ENCODE measurements at regions not wholly inside any gene's neighbourhood (a gene's known extent, or its start where the extent isn't known, plus 50 kb on each side); places are given as distances from the start of the nearest gene placed in this dataset.
"Not testable (repeated sequence)": the region's sequence is repeated elsewhere in the genome, so short reads cannot be mapped to it uniquely, and the experiment has no call there.

DNA sequence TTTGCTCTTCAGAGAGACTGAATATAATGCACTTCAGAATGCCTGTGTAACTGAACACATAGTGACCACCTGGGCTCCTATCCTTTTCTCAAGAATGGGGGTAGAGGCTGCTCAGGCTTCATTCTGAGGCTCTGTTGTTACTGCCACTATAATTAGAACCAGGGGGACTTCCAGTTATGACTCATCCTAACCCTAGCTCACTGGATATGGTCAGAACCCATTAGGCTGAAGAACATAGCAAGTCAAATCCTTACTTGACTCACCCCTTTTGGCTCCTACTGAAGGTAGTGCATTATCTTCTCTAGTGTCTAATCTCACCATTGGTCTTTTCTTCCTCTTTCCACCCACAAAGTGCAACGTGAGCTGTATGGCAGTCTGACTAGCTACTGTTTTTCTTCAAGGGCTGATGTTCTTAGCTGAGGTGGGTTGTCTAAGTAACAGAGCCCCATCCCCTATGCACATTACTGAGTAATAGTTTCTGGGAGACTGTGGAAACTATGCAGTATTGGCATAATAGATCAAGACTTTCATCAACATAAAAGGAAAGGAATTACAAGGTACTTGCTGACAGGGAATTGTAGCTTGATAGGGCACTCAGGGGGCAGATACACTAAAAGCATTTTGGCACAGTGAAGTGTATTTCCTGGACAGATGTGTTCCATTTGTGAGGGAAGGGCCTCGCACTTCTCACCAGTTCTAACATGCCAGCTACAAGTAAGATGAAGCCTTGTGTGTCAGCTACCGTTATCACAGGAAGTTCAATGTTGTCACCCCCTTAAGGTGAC, 431.0 kb upstream of the MEF2C start:
- DNase-seq, result no peak

DNA sequence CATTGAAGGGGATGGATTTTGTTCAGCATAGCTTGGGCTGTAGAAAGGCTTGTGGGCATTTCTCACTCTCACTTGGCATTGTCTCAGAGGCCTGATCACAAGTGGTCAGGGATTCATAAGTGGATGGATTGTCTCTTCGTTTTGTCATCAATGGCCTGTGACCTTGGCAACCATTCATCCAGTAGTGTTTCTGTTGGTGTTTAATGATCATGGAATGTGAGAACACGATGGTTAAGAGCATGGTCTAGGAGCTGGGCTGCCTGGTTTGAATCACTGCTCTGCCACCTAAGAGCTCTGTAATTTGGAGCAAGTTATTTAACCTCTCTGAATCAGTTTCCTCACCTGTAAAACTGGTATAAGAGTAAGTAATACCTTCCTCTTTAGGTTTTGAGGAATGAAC, 430.1 kb upstream of the MEF2C start:
- DNase-seq, result no peak

DNA sequence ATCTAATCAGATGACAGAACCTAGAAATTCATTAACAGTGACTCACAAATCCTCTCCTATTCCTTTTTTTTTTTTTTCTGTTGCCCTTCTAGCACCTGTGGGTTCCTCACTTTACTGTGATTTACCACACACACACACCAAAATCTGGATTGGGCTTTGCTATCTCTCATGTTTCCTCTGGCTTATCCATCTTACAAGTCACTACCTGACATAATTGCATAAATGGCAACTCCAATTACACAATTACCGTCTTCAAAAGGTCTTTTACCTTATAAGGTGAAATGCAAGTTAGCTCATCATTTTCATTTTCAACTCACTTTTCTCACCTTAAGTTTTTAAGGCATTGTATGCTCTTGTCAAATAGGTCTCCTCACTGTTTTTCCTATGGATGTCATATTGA, 426.3 kb upstream of the MEF2C start:
- DNase-seq, result no peak

DNA sequence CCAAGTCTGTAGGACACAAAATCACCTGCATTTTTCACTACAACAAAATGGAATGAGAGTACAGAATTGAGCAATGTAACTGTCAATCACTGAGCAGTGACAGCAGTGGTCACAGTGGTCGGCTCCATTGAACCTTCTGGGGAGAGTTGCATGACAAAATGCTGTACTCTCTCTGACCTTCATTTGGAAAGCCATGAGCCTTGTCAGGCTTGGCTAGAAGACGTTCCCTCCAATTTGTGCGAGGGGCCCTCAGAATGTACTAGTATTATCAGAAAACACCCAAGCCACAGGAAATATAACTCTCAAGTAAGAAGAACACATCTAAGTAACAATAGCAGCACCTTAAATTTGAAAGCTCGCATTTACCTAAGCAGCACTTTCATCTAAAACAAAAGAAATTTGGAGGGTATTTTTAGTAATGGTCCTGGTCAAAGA, 425.6 kb upstream of the MEF2C start:
- DNase-seq, result no peak

DNA sequence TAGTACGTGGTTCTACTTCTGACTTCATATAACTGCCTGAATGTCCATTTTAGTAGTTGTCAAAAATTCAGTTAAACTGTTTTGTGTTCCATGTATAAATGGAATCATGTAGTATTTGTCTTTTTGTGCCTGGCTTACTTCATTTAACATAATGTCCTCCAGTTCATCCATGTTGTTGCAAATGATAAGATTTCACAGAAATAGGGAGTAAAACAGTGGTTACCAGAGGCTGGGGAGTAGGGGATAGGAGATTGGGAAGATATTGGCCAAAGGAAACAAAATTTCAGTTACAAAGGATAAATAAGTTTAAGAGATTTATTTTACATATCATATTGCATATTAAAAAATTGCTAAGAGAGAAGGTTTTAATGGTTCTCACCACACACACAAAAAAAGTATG, 425.0 kb upstream of the MEF2C start:
- DNase-seq, result no peak

DNA sequence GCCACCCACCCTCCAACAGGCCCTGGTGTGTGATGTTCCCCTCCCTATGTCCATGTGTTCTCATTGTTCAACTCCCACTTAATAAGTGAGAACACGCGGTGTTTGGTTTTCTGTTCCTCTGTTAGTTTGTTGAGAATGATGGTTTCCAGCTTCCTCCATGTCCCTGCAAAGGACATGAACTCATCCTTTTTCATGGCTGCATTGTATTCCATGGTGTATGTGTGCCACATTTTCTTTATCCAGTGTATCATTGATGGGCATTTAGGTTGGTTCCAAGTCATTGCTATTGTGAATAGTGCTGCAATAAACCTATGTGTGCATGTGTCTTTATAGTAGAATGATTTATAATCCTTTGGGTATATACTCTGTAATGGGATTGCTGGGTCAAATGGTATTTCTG, 424.2 kb upstream of the MEF2C start:
- not testable (repeated sequence) for DNase-seq

DNA sequence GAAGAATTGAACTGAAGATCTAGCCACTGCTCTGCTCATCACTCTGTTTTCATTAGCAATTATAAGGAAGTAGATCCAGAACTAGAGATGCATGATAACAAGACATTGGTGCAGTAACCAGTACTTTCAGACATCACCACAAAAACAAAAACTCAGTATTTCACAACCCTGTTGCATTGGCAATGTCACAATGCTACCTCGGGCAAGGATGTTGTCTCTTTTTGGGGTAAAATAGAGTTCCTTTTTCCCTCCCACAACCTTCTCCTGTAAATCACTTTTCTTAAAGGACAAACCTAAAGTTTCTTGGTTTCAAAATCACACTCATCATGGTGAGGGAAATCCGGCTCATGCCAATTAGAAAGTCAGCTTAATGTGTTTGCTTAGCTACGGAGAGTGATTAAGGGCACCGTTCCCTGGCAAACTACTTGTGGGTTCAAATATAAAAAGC, 420.1 kb upstream of the MEF2C start:
- DNase-seq, result no peak

DNA sequence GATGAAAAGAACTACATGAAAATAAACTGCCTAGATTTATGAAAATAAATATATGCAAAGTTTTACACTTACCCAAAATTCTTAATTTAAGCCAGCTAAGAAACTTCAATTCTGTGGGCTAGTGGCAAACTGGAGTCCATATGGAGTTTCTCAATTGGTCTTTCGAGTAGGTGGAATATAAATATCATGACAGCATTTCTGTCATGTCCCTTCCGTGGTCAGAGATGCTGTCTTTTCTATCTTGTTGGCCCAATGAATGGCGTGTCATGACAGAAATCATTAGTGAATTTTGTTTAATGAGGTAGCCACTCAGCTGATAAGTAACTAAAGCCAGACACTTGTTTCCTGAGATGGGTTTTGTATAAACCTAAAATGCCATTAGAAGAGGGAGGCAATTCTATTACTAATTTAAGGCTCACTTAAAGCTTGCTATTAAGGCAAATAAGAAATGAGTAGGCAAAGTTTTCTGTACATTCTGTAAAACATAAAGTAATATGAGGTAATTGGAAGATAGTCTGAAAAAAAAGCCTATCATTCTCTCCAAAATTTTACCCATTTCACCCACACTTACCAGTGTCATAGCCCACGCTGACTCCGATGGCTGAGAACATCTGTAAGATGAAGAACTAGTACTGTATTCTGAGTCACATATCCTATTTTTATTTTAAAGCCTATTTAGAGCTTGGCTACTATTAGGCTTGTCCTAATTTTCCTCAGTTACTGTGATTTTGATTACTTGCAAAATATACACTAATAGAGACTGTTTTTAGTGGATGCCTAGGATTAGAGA, 419.3 kb upstream of the MEF2C start:
- DNase-seq, result no peak

DNA sequence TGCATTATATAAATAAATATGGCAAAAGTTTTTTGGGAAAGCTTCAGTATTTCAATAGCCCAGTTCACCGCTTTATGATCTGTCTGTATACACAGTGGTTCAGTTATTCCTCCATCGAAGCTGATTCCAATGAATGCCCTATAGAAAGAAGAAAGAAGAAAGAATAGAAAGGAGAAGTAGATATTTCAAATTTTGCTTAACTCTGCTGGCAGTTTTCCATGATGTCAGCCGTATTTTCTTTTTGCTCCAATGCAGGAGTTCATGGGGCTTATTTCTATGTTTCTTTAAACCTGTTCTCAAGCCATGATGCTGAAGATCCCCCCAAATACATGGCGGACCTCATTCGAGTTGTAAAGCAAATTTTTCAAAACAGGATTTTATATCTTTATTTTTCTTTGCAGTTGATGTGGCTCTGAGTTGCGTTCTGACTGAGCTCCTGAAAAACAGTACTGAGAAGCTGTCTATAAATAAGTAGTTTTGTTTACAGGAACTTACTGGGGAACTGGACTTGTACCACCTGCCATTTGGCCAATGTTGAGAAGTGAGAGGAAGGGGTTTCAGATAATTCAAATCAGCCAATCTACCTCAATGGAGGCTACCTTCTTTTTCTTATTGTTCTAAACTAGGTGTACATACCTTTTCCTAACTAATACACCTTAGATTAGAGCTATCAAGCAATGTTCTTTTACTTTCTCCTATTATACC, 418.5 kb upstream of the MEF2C start:
- DNase-seq, result no peak

DNA sequence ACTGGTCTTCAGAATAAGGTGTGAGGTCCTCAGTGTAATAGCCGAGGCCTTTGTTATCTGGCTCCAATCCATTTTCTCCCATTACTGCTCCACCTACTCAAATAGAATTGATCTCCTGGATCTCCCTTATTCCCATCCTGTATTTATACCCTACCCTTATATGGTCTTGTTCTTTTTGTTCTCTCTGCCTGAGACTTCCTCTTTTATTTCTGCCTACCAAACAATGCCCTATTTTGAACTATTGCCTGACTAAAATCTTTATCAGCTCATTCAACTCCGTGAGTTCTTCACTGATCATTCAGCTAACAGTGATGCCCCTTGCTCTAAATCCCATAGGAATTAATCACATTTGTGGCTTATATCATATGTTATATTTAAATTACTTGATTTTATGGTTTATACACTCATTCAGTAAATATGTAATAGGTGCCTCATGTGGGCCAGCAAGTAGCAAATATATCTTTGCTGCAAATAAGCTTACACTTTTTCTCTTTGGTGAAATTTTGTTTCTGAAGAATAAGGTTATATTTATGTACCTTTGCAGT, 417.5 kb upstream of the MEF2C start:
- no peak for DNase-seq

DNA sequence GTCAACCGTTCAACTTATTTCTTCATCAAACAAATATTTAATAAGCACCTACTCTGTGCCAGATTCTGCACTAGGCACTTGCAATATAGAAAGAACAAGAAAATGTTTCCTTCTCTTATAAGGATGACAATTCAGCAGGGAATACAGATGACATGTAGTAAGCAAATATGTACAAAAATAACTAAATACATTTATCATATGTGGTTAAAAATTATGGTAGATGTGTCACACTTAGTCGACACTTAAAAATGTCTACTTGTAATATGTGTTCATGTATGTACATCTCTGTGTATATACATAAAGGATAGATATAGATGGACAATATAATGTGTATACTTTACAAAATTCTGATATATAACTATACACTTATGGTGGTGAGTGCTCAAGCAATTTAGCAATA, 417.0 kb upstream of the MEF2C start:
- no peak for DNase-seq

DNA sequence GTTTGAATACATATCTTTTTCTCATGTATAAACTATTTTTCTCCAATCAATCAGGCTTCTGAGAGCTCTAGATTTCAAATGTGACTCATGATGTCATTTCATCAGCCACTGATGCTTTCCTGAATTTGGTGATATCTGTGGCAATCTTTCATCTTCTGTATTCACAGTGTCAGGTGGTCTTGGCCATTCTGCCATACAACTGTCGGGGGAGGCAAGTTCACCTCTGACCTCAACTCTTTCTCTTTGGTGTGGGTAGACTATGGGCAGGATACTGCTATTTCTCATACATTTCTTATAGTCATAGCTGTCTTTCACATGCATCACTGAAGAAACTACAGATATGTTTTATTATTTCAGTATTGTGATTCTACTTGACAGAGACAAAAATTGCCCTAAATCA, 414.1 kb upstream of the MEF2C start:
- no peak for DNase-seq

DNA sequence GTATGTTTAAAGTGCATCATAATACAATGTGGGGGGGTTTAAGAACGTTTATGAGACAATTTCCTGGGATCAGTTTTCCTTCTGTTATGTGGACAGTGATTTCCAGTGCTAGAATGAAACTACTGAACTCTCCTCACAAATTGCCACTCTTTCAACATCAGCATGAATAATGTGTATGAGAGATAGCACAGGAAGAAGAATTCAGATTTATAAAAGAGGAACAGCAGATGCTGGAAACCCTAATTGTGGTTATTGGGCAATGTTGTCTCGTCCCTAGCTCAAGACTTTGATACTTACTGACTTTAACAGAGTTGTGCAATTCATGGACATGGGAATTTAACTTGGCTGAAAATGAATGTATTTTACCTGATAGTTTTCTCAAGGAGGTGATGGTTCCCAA, 410.8 kb upstream of the MEF2C start:
- no peak for DNase-seq

DNA sequence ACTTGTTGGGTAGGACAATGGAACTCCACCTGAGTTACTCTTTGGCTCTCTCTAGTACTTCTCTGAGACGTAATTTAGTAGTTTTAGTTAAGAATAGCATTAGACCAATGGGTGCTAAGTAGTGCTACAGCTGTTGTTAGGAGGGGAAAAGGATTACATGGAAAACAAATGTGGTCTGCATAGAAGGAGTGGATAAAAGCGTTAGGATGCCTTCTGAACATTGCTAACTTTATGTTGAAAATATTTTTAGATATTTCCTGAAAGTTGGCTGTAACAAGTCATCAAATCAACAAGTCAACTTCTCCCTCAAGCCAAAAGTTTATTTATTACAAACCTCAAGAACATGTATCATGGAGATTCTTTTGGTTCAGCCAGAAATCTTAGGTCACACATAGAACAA, 409.5 kb upstream of the MEF2C start:
- no peak for DNase-seq

DNA sequence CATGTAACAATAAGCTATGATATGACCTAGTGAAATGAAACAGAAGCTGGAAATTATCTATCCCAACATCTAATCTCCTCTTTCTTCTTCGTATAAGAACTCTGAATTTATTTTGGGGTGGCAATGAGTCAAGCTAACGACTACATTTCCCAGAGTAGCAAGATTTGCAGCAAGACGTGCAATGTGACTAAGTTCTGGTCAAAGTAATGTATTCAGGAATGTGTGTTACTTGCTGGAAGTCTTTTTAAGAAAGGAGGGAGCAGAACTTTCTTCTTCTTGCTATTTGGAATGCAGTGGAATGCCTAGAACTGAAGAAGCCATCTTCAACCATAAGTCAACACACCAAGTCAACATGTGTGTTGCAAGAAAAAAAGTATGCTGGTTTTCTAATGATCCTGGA, 406.6 kb upstream of the MEF2C start:
- no peak for DNase-seq

DNA sequence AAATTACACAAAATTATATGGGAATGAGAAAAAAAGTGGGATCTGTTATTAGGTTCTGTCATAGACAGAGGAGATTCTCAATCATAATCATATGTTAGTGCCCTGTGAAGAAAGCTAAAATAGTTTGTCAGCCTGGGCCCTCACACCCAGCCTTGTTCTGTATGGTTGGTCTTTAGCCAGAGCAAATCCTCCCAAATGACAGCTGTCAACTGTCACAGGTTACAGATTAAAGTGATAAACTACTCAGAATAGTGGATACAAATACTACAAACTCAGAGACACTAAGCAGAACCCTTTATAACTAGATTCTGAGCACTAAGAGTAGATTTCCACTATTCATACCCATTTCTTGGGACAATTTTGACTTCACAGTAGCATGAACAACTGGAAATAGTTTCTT, 405.0 kb upstream of the MEF2C start:
- DNase-seq, result no peak

DNA sequence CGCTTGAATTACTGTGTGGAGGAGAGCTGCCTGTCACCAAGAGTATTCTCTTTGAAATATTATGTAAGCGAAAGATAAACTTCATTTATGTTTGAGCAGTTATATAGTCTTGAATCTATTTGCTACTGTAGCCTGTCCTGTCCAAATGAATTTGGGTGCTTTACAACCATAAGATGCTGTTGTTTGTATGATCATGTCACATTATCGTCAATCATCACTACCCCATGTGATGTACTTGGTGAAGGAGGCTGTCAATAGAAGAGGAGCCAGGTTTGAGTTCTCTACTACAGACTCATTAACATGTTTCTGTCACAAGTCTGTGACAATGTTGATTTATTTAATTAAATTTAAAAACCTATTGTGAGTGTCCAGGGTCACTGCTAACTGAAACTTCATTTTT, 403.3 kb upstream of the MEF2C start:
- no peak for DNase-seq

DNA sequence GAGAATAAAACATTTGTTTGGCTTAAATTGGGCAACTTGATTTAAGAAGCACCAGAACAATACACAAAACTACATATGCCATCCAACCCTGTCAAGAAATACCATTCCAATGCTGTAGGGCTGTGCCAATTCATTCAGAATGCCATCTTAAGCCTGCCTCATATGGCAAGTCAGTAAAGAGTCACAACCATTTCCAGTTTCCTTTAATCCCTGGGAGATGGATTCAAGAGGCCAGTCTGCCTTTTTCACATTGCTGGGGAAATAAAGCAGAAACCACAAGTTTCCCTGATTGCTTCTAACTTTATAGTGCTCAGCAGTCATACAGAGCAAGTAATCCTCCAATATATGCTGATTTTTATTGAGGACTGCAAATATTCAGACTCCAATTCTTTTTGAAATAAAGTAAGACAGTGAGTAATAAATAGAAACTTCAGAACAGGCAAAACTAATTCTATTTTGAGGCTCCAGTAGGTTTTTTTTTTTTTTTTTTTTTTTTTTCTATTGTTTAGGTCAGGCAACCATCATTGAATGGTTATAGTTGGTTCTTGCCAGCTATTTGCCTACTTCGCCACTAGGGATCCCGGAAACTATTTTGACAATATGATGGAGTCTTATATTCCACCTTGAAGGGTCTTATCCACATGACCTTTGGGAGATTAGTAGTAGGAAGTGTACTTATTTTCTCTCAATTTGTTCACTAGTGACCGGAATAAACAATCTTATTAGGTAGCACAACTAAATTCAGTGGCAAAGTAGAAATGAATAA, 400.9 kb upstream of the MEF2C start:
- no peak for DNase-seq

DNA sequence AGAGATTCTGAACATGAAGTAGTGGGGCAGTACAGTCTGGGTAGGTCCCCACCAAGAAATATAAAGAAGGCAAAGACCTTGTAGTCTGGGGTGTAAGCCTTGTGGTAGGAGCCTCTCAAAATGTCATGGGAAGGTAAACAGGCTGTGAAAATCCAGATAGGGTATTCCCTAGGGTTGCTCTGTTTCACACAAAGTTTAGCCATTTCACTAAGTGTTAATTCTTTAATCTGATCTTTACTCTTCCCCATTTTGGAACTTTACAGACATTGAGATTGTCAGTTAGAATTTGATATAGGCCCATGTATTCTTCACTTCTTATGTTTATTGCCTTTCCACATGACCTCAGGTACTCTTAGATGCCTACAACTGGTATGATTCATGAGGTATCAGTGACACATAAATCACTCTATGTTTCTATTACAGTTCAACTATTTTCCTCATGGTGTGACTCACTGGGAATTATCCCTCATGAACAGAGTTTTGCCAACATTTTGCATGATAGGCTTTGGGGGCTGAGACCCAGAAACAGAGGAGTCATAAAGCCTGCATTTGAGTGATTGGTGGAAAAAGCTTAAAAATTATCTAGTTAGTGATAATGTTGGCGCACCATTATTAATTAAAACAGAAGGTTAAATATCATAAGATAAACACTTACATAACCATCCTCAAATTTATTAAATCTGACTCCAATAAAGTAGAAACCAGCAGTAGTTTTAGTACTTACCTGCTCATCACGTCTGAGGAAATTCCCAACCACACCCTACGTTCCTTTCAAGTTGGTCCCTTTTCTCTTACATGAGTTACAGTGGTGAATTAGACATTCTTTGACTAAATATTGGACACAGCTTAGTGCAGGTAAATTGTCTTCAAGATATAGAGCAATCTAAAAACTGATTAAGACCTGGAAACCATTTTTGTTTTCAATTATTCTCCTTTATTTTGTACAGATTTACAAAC, 399.8 kb upstream of the MEF2C start:
- no peak for DNase-seq

DNA sequence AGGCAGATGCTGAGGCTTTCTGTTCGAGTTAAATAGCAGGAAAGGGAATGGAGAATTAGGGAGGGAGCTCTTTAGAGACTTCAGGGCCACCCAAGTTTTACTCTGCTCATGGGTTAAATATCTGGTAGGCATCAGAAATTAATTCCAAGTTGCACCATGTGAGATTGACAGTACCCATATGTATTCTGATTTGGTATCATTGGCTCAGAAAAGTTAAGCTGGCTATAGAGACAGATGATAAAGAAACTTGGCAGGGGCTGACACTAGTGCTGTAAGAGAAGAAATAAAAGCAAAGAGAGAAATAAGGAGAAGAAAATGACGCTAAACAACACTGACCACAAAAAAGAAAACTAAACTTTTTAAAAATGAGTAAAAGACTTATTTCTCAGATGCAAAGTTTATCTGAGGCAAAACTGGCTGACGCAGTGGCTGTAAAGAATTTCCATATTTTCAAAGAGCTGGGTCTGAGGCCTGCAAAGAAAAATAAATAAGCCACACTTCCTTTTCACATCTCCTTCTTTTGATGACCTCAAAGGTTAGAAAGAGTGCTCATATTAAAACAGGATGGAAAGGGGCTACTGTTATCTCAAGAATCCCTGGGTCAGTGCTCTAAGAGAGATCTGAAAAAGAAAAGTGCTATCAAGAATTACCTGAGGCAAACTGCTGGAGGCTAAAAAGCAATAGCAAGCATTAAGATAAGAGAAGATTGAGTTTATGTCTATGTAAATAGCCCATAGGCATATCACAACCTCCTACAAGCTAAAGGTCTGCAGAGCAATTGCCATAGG, 399.0 kb upstream of the MEF2C start:
- DNase-seq, result no peak

DNA sequence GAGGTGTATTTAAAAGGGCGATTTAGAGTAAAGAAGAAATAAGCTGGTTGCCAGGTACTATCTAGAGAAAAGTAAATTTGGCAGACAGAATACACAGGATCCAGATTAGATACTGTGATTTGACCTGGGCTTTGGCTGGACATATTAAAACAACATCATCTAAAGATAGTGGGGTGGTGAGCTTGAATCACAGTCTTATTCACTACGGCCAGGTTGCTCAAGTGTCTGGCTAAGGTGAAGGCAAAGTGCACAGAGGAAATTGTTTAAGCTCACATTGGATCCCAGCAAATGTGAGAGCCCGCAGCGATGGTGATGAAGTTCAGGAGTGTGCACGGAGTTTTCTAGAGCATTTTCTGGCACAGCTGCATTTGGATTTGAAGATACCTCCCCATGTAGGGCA, 398.2 kb upstream of the MEF2C start:
- no peak for DNase-seq
